ENCODE measurements at regions not wholly inside any gene's neighbourhood (a gene's known extent, or its start where the extent isn't known, plus 50 kb on each side); places are given as distances from the start of the nearest gene placed in this dataset.

DNA sequence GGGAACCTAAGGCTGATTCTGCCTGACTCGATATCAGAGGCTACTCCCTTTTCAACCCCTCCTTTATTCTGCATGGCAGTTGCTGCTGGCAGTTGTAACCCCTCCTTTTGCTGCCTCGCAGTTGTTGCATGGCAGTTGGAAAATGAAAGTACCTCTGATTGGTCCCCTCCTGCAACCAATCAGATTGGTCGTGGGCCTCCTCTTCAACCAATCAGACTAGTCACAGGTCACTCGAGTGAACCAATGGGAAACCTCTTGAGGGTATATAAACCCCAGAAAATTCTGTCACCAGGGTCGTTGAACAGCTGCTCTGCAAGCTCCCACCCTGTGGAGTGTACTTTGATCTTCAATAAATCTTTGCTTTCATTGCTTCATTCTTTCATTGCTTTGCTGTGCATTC, 294.3 kb upstream of the SLC8A1 start:
- Histone ChIP-seq H3K9me3 (no peaks in the 10 kb centered on the region), H3K4me3 (ENCODE audit: low read depth in 1 of 2, low read length in 1 of 2) (no peak overlapping the region), H3K4me1 (ENCODE audit: control insufficient read depth in 1 of 2, insufficient read depth in 1 of 2, low read depth in 1 of 2, low read length in 1 of 2) (no peaks in the 10 kb centered on the region), H3K36me3 (no peaks in the 10 kb centered on the region), H3K27ac (no peak overlapping the region), H3K27me3 (no peaks in the 10 kb centered on the region)
- TF ChIP-seq, protein P1, sequence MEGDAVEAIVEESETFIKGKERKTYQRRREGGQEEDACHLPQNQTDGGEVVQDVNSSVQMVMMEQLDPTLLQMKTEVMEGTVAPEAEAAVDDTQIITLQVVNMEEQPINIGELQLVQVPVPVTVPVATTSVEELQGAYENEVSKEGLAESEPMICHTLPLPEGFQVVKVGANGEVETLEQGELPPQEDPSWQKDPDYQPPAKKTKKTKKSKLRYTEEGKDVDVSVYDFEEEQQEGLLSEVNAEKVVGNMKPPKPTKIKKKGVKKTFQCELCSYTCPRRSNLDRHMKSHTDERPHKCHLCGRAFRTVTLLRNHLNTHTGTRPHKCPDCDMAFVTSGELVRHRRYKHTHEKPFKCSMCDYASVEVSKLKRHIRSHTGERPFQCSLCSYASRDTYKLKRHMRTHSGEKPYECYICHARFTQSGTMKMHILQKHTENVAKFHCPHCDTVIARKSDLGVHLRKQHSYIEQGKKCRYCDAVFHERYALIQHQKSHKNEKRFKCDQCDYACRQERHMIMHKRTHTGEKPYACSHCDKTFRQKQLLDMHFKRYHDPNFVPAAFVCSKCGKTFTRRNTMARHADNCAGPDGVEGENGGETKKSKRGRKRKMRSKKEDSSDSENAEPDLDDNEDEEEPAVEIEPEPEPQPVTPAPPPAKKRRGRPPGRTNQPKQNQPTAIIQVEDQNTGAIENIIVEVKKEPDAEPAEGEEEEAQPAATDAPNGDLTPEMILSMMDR (IDR thresholded peaks at IDR 0.05), result no peak

DNA sequence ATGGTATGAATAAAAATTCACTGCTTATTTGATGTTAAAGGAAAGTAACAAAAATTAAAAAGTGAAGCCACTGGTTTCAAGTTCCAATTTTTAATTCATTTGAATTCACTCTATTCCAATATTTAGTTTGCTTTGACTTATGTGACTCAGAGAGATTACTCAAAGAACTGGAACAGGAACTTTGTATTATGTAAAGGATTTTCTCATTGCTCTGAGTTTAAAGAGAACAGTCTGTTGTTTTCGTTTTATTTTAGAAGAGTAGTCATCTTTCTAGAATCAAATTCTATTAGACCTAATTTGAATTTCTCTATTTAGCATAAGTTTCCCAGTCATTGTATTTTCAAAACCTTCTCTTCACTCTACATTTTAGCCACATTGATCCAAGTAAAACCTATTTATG, 300.1 kb upstream of the SLC8A1 start:
- Histone ChIP-seq H3K4me1 (ENCODE audit: control insufficient read depth in 1 of 2, insufficient read depth in 1 of 2, low read depth in 1 of 2, low read length in 1 of 2) (no peaks in the 10 kb centered on the region), H3K27me3 (no peaks in the 10 kb centered on the region), H3K9me3 (no peaks in the 10 kb centered on the region), H3K36me3 (no peaks in the 10 kb centered on the region), H3K4me3 (ENCODE audit: low read depth in 1 of 2, low read length in 1 of 2) (no peak overlapping the region), H3K27ac (no peak overlapping the region)
- TF ChIP-seq, protein P1 (IDR thresholded peaks at IDR 0.05), result no peak

DNA sequence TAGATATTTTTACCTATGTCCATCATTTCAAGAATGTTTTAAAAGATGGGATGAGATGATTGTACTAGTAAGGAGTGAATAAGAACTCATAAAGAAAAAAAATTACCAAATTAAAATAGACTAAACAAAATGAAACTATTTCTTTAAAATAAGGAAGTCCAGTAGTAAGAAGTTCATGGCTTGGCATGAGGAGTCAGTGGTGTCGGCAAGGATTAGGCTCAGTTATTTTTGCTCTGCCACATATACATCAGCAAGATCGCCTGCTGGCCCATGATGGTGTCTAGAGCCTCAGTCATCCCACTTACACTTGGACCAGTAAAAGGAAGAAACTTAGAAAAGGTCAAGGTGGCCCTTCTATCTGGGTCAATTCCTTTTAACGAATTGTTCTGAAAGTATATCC, 300.9 kb upstream of the SLC8A1 start:
- no peak overlapping the region for H3K27ac ChIP-seq
- no peaks in the 10 kb centered on the region for H3K9me3 ChIP-seq
- H3K36me3 ChIP-seq, result no peaks in the 10 kb centered on the region
- H3K4me1 ChIP-seq (ENCODE audit: control insufficient read depth in 1 of 2, insufficient read depth in 1 of 2, low read depth in 1 of 2, low read length in 1 of 2), result no peaks in the 10 kb centered on the region
- no peak overlapping the region for H3K4me3 ChIP-seq (ENCODE audit: low read depth in 1 of 2, low read length in 1 of 2)
- no peaks in the 10 kb centered on the region for H3K27me3 ChIP-seq
- TF ChIP-seq, protein P1 (IDR thresholded peaks at IDR 0.05), result no peak

DNA sequence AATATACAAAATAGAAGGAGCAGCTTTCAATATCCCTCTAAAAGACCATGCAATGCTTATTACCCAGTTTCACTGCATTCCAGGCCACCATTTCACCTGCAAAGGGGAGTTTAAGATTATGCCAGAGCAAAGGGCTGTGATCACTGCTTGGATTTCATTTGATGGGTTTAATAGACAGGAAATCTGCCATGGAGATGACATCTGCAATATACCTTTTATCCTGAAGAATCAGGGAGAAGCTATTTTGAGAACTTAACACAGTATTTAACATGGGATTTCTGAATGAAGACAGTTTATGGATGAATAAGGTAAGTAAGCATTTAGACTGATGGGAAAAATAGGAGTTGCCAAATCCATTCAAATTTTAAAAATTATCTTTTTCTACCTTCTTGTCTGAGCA, 303.0 kb upstream of the SLC8A1 start:
- no peaks in the 10 kb centered on the region for H3K9me3 ChIP-seq

DNA sequence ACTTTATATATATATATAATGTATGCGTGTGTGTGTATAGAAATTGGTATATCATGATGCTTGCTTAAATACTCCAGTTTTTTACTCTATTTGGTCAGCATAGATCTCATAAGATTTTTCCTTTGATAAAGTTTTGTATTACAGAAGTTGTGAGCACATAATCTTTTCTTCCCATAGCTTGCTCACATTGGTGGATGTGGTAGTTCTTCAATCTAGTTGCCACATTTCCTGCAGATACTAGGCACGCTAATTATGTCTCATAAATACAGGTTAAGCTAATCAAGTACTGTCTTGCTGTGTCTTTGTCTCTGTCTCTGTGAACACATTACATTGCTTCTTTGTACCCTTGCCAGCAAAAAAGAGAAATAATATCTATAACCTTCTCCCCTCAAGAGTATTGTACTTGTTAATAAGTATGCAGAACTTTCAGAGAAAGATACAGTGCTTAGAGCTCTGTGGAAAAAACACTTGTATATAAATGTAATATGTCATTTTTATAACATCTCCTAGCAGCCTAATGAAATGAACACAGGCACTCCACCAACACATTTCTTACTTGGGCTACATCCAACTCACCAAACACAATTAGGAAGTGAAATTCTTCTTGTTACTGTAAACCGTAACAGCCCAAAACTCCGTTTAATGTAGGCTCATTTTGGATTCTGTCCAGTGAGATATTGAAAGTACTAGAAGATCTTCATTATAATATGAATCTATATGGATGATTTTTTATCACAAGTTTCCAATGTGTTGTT, 306.7 kb upstream of the SLC8A1 start:
- H3K4me3 ChIP-seq (ENCODE audit: low read depth in 1 of 2, low read length in 1 of 2), result no peak overlapping the region
- no peaks in the 10 kb centered on the region for H3K9me3 ChIP-seq
- TF ChIP-seq, protein P1 (IDR thresholded peaks at IDR 0.05), result no peak
- peaks cover 0 to 6% of the 10 kb centered on the region in 2 experiments for H3K4me1 ChIP-seq (ENCODE audit: control insufficient read depth in 1 of 2, insufficient read depth in 1 of 2, low read depth in 1 of 2, low read length in 1 of 2)
- H3K27ac ChIP-seq, result no peak overlapping the region
- H3K27me3 ChIP-seq, result no peaks in the 10 kb centered on the region
- no peaks in the 10 kb centered on the region for H3K36me3 ChIP-seq

More for the DNA sequence above, 303.0 kb upstream of the SLC8A1 start:
- Histone ChIP-seq H3K27me3 (no peaks in the 10 kb centered on the region), H3K27ac (no peak overlapping the region), H3K4me3 (ENCODE audit: low read depth in 1 of 2, low read length in 1 of 2) (no peak overlapping the region), H3K4me1 (ENCODE audit: control insufficient read depth in 1 of 2, insufficient read depth in 1 of 2, low read depth in 1 of 2, low read length in 1 of 2) (peaks cover 0 to 6% of the 10 kb centered on the region in 2 experiments), H3K36me3 (no peaks in the 10 kb centered on the region)
- TF ChIP-seq, protein P1 (IDR thresholded peaks at IDR 0.05), result no peak
